ENCODE measurements at regions not wholly inside any gene's neighbourhood (a gene's known extent, or its start where the extent isn't known, plus 50 kb on each side); places are given as distances from the start of the nearest gene placed in this dataset.
"Not testable (repeated sequence)": the region's sequence is repeated elsewhere in the genome, so short reads cannot be mapped to it uniquely, and the experiment has no call there.

- no peak for DNase-seq
Observed at GRCh38 chr15:39502082-39502447, 78.8 kb upstream of the THBS1 start.

GRCh38 chr15:39502611-39503195 lies 78.2 kb upstream of the THBS1 start:
- DNase-seq: no peak

- no peak for DNase-seq
Observed at GRCh38 chr15:39503526-39503925, 77.4 kb upstream of the THBS1 start.

- DNase-seq: no peak
Observed at GRCh38 chr15:39504808-39505207, 76.1 kb upstream of the THBS1 start.

GRCh38 chr15:39506146-39506545 lies 74.7 kb upstream of the THBS1 start:
- DNase-seq: no peak

GRCh38 chr15:39508536-39508935 lies 72.3 kb upstream of the THBS1 start:
- no peak for DNase-seq

GRCh38 chr15:39510001-39510701 lies 70.7 kb upstream of the THBS1 start:
- DNase-seq: no peak

GRCh38 chr15:39511000-39511915 lies 69.6 kb upstream of the THBS1 start:
- DNase-seq: no peak

GRCh38 chr15:39511916-39512260 lies 69.0 kb upstream of the THBS1 start:
- no peak for DNase-seq

- DNase-seq: no peak
Observed at GRCh38 chr15:39512643-39513042, 68.2 kb upstream of the THBS1 start.

GRCh38 chr15:39513936-39514335 lies 66.9 kb upstream of the THBS1 start:
- DNase-seq: no peak

GRCh38 chr15:39514933-39515332 lies 65.9 kb upstream of the THBS1 start:
- no peak for DNase-seq

- no peak for DNase-seq
Observed at GRCh38 chr15:39515765-39516164, 65.1 kb upstream of the THBS1 start.

- DNase-seq: no peak
Observed at GRCh38 chr15:39517122-39517855, 63.6 kb upstream of the THBS1 start.

- not testable (repeated sequence) for DNase-seq
Observed at GRCh38 chr15:39523968-39524367, 56.9 kb upstream of the THBS1 start.

- DNase-seq: no peak
Observed at GRCh38 chr15:39529457-39529856, 51.4 kb upstream of the THBS1 start.

- no peak for DNase-seq
Observed at GRCh38 chr15:39530480-39531342, 50.2 kb upstream of the THBS1 start.
